H1 (cell line): ENCODE measurements at regions not wholly inside any gene's neighbourhood (a gene's known extent, or its start where the extent isn't known, plus 50 kb on each side); places are given as distances from the start of the nearest gene placed in this dataset.

Source experiments
- CTCF ChIA-PET: fragments of 300-600 bp; sonication (Branson Sonifier 250); formaldehyde crosslinking; loops from one replicate; lab custom pipeline; 2021; ENCODE audit not compliant: partially characterized antibody; lab: Charles Lee
- POLR2A ChIA-PET: fragments of 300-600 bp; sonication (Branson Sonifier 250); formaldehyde crosslinking; loops from one replicate; lab custom pipeline; 2021; ENCODE audit warnings: inconsistent platforms; ENCODE audit not compliant: partially characterized antibody; lab: Charles Lee
- DNase-seq, 2 experiments: peaks; one replicate each; pipeline versions ENCODE4 v3.0.0 to v3.0.0-alpha.2; 2010 to 2022; ENCODE audit warnings: low spot score in 2 of 2, low read depth in 1 of 2, mixed read lengths in 1 of 2
- FAIRE-seq: peaks from 2 replicates; lab custom pipeline; 2011; peaks lifted over from hg19 to GRCh38; lab: Jason Lieb, UNC
- H2AFZ ChIP-seq: 2 replicates; pipeline ENCODE4 v1.8.1; 2012; ENCODE audit warnings: low read length, inconsistent platforms
- H2AK5ac ChIP-seq: 2 replicates; pipeline ENCODE4 v1.6.1; 2013; ENCODE audit warnings: low read depth, low read length
- H2BK120ac ChIP-seq: replicated peaks from 2 replicates; pipeline ENCODE3; 2013; ENCODE audit warnings: low read depth, low read length, inconsistent platforms
- H2BK12ac ChIP-seq: 2 replicates; pipeline ENCODE4 v1.6.1; 2013; ENCODE audit warnings: low read depth, low read length
- H2BK15ac ChIP-seq: 2 replicates; pipeline ENCODE4 v1.6.1; 2013; ENCODE audit warnings: low read length
- H2BK20ac ChIP-seq: 2 replicates; pipeline ENCODE4 v1.6.1; 2013; ENCODE audit warnings: low read length
- H2BK5ac ChIP-seq: 2 replicates; pipeline ENCODE4 v1.6.1; 2013; ENCODE audit warnings: low read depth, low read length
- H3K14ac ChIP-seq: 2 replicates; pipeline ENCODE4 v1.6.1; 2013; ENCODE audit warnings: inconsistent platforms; ENCODE audit not compliant: insufficient read length
- H3K18ac ChIP-seq: 2 replicates; pipeline ENCODE4 v1.6.1; 2013; ENCODE audit warnings: low read length; ENCODE audit errors: extremely low read depth
- H3K23ac ChIP-seq: 2 replicates; pipeline ENCODE4 v1.6.1; 2013; ENCODE audit warnings: inconsistent platforms; ENCODE audit not compliant: insufficient read length
- H3K23me2 ChIP-seq: 2 replicates; pipeline ENCODE4 v1.6.1; 2013; ENCODE audit warnings: low read depth, low read length
- H3K27ac ChIP-seq: 2 replicates; pipeline ENCODE4 v1.6.1; 2011; ENCODE audit warnings: low read depth, low read length, inconsistent platforms
- H3K27me3 ChIP-seq, 4 experiments: replicated peaks in 1 of 4; 1 replicate in 1 of 4; 2 replicates in 3 of 4; pipeline versions ENCODE4 v1.6.1 to v1.8.1; 2011 to 2013; ENCODE audit warnings: low read length in 3 of 4, mild to moderate bottlenecking in 3 of 4, inconsistent platforms in 2 of 4, mixed read lengths in 2 of 4, moderate library complexity in 1 of 4; ENCODE audit not compliant: control insufficient read depth in 3 of 4, insufficient read depth in 3 of 4; ENCODE audit errors: extremely low read depth in 1 of 4
- H3K36me3 ChIP-seq, 4 experiments: 2 replicates each; pipeline versions ENCODE4 v1.6.1 to v1.8.1; 2011 to 2013; ENCODE audit warnings: mild to moderate bottlenecking in 4 of 4, low read length in 3 of 4, moderate library complexity in 2 of 4, control low read depth in 1 of 4, inconsistent platforms in 1 of 4; ENCODE audit not compliant: insufficient read depth in 4 of 4, control insufficient read depth in 2 of 4
- H3K4ac ChIP-seq: replicated peaks from 2 replicates; pipeline ENCODE3; 2013; ENCODE audit warnings: low read length, low read depth, mixed read lengths, inconsistent platforms; ENCODE audit not compliant: insufficient read length
- H3K4me1 ChIP-seq, 4 experiments: replicated peaks in 1 of 4; 1 replicate in 1 of 4; 2 replicates in 3 of 4; pipeline versions ENCODE4 v1.6.1 to v1.8.1; 2011 to 2013; ENCODE audit warnings: low read length in 3 of 4, inconsistent platforms in 2 of 4, mixed read lengths in 1 of 4; ENCODE audit not compliant: insufficient read depth in 4 of 4, control insufficient read depth in 3 of 4
- H3K4me2 ChIP-seq, 2 experiments: 2 replicates each; pipeline versions ENCODE4 v1.6.1 to v1.8.1; 2011 to 2013; ENCODE audit warnings: low read depth in 2 of 2, low read length in 2 of 2, control low read depth in 1 of 2, inconsistent platforms in 1 of 2, mild to moderate bottlenecking in 1 of 2; ENCODE audit not compliant: insufficient read depth in 1 of 2
- H3K4me3 ChIP-seq, 4 experiments: fragments of 200-600, 300-600 bp in 1 of 4; sonication (generic), shearing (Covaris generic), sonication (Bioruptor Twin) in 1 of 4; 2 replicates each; pipeline versions ENCODE4 v1.5.1 to v1.8.1; 2011 to 2016; ENCODE audit warnings: low read length in 4 of 4, low read depth in 3 of 4, control low read depth in 2 of 4, inconsistent platforms in 2 of 4, mild to moderate bottlenecking in 2 of 4, mixed read lengths in 1 of 4, moderate library complexity in 1 of 4; ENCODE audit not compliant: insufficient read depth in 2 of 4; ENCODE audit errors: extremely low read depth in 1 of 4
- H3K56ac ChIP-seq: replicated peaks from 2 replicates; pipeline ENCODE3; 2013; ENCODE audit warnings: low read depth, mild to moderate bottlenecking, mixed read lengths, low read length, inconsistent platforms; ENCODE audit not compliant: insufficient read length
- H3K79me1 ChIP-seq: 2 replicates; pipeline ENCODE4 v1.6.1; 2013; ENCODE audit warnings: low read depth, low read length, control low read depth
- H3K79me2 ChIP-seq, 2 experiments: 2 replicates each; pipeline versions ENCODE4 v1.6.1 to v1.8.1; 2012 to 2013; ENCODE audit warnings: low read length in 2 of 2, mild to moderate bottlenecking in 2 of 2, inconsistent platforms in 1 of 2; ENCODE audit not compliant: insufficient read depth in 2 of 2, control insufficient read depth in 1 of 2
- H3K9ac ChIP-seq, 4 experiments: replicated peaks in 1 of 4; 1 replicate in 1 of 4; 2 replicates in 3 of 4; pipeline versions ENCODE4 v1.6.1 to v1.8.1; 2011 to 2013; ENCODE audit warnings: low read depth in 3 of 4, low read length in 3 of 4, control low read depth in 2 of 4, mild to moderate bottlenecking in 2 of 4, moderate library complexity in 2 of 4, inconsistent platforms in 1 of 4; ENCODE audit errors: extremely low read depth in 1 of 4
- H3K9me3 ChIP-seq, 2 experiments: 2 replicates each; pipeline versions ENCODE4 v1.6.1 to v1.8.1; 2012 to 2013; ENCODE audit warnings: mild to moderate bottlenecking in 2 of 2, moderate library complexity in 2 of 2, control low read depth in 1 of 2, inconsistent platforms in 1 of 2, low read depth in 1 of 2, low read length in 1 of 2, mixed read lengths in 1 of 2; ENCODE audit not compliant: insufficient read depth in 2 of 2
- H4K20me1 ChIP-seq, 2 experiments: replicated peaks in 1 of 2; 2 replicates each; pipeline versions ENCODE3 to v1.8.1; 2011 to 2013; ENCODE audit warnings: inconsistent platforms in 2 of 2, low read length in 2 of 2, mild to moderate bottlenecking in 1 of 2; ENCODE audit not compliant: insufficient read depth in 2 of 2, control insufficient read depth in 1 of 2
- H4K5ac ChIP-seq: 2 replicates; pipeline ENCODE4 v1.6.1; 2013; ENCODE audit warnings: low read length, low read depth, mixed read lengths, inconsistent platforms; ENCODE audit not compliant: insufficient read length
- H4K8ac ChIP-seq: 2 replicates; pipeline ENCODE4 v1.8.0; 2013; ENCODE audit warnings: mild to moderate bottlenecking, moderate library complexity, low read length, inconsistent platforms; ENCODE audit not compliant: insufficient read depth; ENCODE audit errors: extremely low read depth
- H4K91ac ChIP-seq: replicated peaks from 2 replicates; pipeline ENCODE3; 2013; ENCODE audit warnings: low read length, mixed read lengths, inconsistent platforms; ENCODE audit not compliant: insufficient read length
- CBX8 ChIP-seq: fragments of 300-800, 300-1000 bp; sonication (generic); IDR thresholded peaks from 2 replicates; pipeline ENCODE4 v1.7.1; 2016; ENCODE audit warnings: low read depth, low read length, borderline replicate concordance
- CTBP2 ChIP-seq: IDR thresholded peaks from 2 replicates; pipeline ENCODE4 v1.7.0; 2011; ENCODE audit warnings: borderline replicate concordance, mild to moderate bottlenecking, moderate library complexity, mixed read lengths, low read length; ENCODE audit not compliant: insufficient read depth, insufficient read length
- FOSL1 ChIP-seq: IDR thresholded peaks from 2 replicates; pipeline ENCODE4 v1.6.1; 2011; ENCODE audit warnings: mild to moderate bottlenecking, low read depth, low read length, moderate library complexity; ENCODE audit not compliant: insufficient read depth
- GTF2F1 ChIP-seq: IDR thresholded peaks from 2 replicates; pipeline ENCODE4 v1.6.1; 2012; ENCODE audit warnings: low read depth, low read length, improper control_type of control experiment, borderline replicate concordance
- HDAC2 ChIP-seq, 2 experiments: fragments of 300-600 bp in 1 of 2; sonication (generic) in 1 of 2; IDR thresholded peaks; 2 replicates each; pipeline ENCODE4 v1.6.1; 2011 to 2012; ENCODE audit warnings: low read depth in 2 of 2, low read length in 2 of 2, mild to moderate bottlenecking in 2 of 2, moderate library complexity in 2 of 2, borderline replicate concordance in 1 of 2, inconsistent platforms in 1 of 2
- JUN ChIP-seq: IDR thresholded peaks from 2 replicates; pipeline ENCODE4 v1.6.1; 2011; ENCODE audit warnings: low read depth, mild to moderate bottlenecking, improper control_type of control experiment, low read length
- KDM1A ChIP-seq: fragments of 200-600, 300-600 bp; sonication (generic); IDR thresholded peaks from 2 replicates; pipeline ENCODE4 v1.7.1; 2016; ENCODE audit warnings: mild to moderate bottlenecking, low read length, borderline replicate concordance
- MAX ChIP-seq: IDR thresholded peaks from 2 replicates; pipeline ENCODE4 v1.6.1; 2012; ENCODE audit warnings: inconsistent platforms
- PHF8 ChIP-seq: fragments of 200-600 bp; sonication (generic); conservative IDR thresholded peaks from 2 replicates; pipeline ENCODE4 v1.7.1; 2012; ENCODE audit warnings: low read depth, mild to moderate bottlenecking, inconsistent platforms, low read length, moderate library complexity
- RAD21 ChIP-seq, 2 experiments: IDR thresholded peaks in 1 of 2; conservative IDR thresholded peaks in 1 of 2; 2 replicates each; pipeline ENCODE4 v1.6.1; 2011; ENCODE audit warnings: low read depth in 2 of 2, low read length in 2 of 2, improper control_type of control experiment in 1 of 2, inconsistent platforms in 1 of 2, mild to moderate bottlenecking in 1 of 2, moderate library complexity in 1 of 2
- RBBP5 ChIP-seq: IDR thresholded peaks from 2 replicates; pipeline ENCODE4 v1.7.1; 2012; ENCODE audit warnings: low read depth, mild to moderate bottlenecking, inconsistent platforms, low read length, moderate library complexity, borderline replicate concordance
- SP2 ChIP-seq: IDR thresholded peaks from 2 replicates; pipeline ENCODE4 v1.6.1; 2012; ENCODE audit warnings: mild to moderate bottlenecking, low read length, inconsistent platforms
- TBP ChIP-seq: IDR thresholded peaks from 2 replicates; pipeline ENCODE4 v1.6.1; 2011; ENCODE audit warnings: low read depth, low read length, improper control_type of control experiment
- TEAD4 ChIP-seq: IDR thresholded peaks from 2 replicates; pipeline ENCODE4 v1.6.1; 2012; ENCODE audit warnings: low read depth, low read length, inconsistent platforms, mixed read lengths
- WGBS, 2 experiments: shearing (Covaris generic) in 1 of 2; methylation state at CpG; one replicate each; pipeline versions ENCODE4 v1.1.6 to v1.1.7; 2013 to 2015; ENCODE audit warnings: low lambda C conversion rate in 2 of 2, mixed read lengths in 2 of 2, inconsistent platforms in 1 of 2, low coverage in 1 of 2, missing lambda C conversion rate in 1 of 2; ENCODE audit not compliant: insufficient replicate concordance in 2 of 2, insufficient coverage in 1 of 2, insufficient read length in 1 of 2; ENCODE audit errors: extremely low coverage in 1 of 2, missing lambda C conversion rate in 1 of 2; 5-methylcytosine and 5-hydroxymethylcytosine counted together

GRCh38 chr3:81043009-81043408, 718.4 kb downstream of the GBE1 start:
- Histone ChIP-seq H3K4me1 (no peaks in the 10 kb centered on the region), H3K36me3 (no peaks in the 10 kb centered on the region), H3K4ac (no peak overlapping the region), H2BK120ac (no peak overlapping the region), H2BK15ac (no peak overlapping the region), H4K91ac (no peak overlapping the region), H3K9ac (no peak overlapping the region), H3K27me3 (no peaks in the 10 kb centered on the region), H3K4me2 (no peak overlapping the region), H3K23ac (no peak overlapping the region), H3K79me1 (no peaks in the 10 kb centered on the region), H3K14ac (no peak overlapping the region), H3K18ac (no peak overlapping the region), H3K56ac (no peak overlapping the region), H3K27ac (no peak overlapping the region), H2BK12ac (no peak overlapping the region), H4K5ac (no peak overlapping the region), H4K20me1 (no peaks in the 10 kb centered on the region), H3K79me2 (no peaks in the 10 kb centered on the region), H2AK5ac (no peak overlapping the region), H4K8ac (no peak overlapping the region), H3K23me2 (no peaks in the 10 kb centered on the region), H2AFZ (no peak overlapping the region), H3K4me3 (no peak overlapping the region), H3K9me3 (no peaks in the 10 kb centered on the region), H2BK5ac (no peak overlapping the region), H2BK20ac (no peak overlapping the region)
- 86% methylated on average over 2 of the region's 2 CpGs; no CpG with 5 or more reads in 1 of the 2 experiments for WGBS, 2 experiments
- FAIRE-seq (no peak), DNase-seq (no peak)
- CTCF ChIA-PET = interaction anchor here (1.4 kb wide), 1 partner anchor 37 kb away, joined by 3 read pairs; no protein-coding TSS in a partner anchor
- POLR2A ChIA-PET = no interaction called here
- no peak for TF ChIP-seq RAD21 (IDR thresholded peaks at IDR 0.05 in 1 of 2, conservative IDR thresholded peaks at IDR 0.05 in 1 of 2; ENCODE audit: low read depth in 2 of 2, low read length in 2 of 2)
- TF ChIP-seq JUN = no peak
- no peak for TF ChIP-seq FOSL1
- TF ChIP-seq TBP = no peak
- TF ChIP-seq HDAC2 (IDR thresholded peaks at IDR 0.05; ENCODE audit: borderline replicate concordance in 1 of 2, low read depth in 2 of 2, low read length in 2 of 2) = no peak
- TF ChIP-seq PHF8 = no peak
- TF ChIP-seq TEAD4 = no peak
- no peak for TF ChIP-seq GTF2F1
- TF ChIP-seq CTBP2 = no peak
- TF ChIP-seq RBBP5 = no peak
- no peak for TF ChIP-seq SP2
- TF ChIP-seq KDM1A = no peak
- no peak for TF ChIP-seq MAX
- no peak for TF ChIP-seq CBX8
